ENCODE measurements at regions not wholly inside any gene's neighbourhood (a gene's known extent, or its start where the extent isn't known, plus 50 kb on each side); places are given as distances from the start of the nearest gene placed in this dataset.

DNA sequence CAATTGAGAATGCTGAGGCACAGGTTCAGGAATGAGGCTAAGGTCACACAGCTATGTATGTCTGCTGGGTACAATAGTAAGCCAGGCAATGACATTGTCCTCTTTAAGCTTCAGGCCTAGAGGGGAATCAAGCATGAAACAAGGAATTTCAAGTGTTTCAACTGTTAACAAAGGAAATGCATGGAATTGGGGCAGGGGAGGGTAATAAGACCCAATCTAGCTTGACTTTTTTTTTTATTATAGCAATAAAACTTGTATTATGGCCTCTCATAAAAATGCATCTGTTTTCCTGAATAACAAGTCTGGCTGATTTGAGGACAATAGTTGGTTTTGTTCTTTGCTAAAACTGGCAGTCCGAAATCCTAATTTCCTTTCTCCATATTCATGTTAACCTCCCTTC is 336.7 kb downstream of the CBLN4 start:
- no peak for DNase-seq (ENCODE audit: extremely low spot score)
- Histone ChIP-seq H3K27me3 (no peaks in the 10 kb centered on the region), H3K4me3 (no peak overlapping the region), H3K36me3 (no peaks in the 10 kb centered on the region), H3K4me1 (no peaks in the 10 kb centered on the region), H3K9me3 (no peaks in the 10 kb centered on the region), H3K27ac (replicated peaks in 1 of 4) (no peak overlapping the region)
- TF ChIP-seq POLR2A (IDR thresholded peaks at IDR 0.05; ENCODE audit: low read depth) (no peak), POLR2AphosphoS5 (IDR thresholded peaks at IDR 0.05) (no peak)
- TF ChIP-seq, protein P1, sequence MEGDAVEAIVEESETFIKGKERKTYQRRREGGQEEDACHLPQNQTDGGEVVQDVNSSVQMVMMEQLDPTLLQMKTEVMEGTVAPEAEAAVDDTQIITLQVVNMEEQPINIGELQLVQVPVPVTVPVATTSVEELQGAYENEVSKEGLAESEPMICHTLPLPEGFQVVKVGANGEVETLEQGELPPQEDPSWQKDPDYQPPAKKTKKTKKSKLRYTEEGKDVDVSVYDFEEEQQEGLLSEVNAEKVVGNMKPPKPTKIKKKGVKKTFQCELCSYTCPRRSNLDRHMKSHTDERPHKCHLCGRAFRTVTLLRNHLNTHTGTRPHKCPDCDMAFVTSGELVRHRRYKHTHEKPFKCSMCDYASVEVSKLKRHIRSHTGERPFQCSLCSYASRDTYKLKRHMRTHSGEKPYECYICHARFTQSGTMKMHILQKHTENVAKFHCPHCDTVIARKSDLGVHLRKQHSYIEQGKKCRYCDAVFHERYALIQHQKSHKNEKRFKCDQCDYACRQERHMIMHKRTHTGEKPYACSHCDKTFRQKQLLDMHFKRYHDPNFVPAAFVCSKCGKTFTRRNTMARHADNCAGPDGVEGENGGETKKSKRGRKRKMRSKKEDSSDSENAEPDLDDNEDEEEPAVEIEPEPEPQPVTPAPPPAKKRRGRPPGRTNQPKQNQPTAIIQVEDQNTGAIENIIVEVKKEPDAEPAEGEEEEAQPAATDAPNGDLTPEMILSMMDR (IDR thresholded peaks at IDR 0.05): no peak
- 76% methylated on average over 1 of the region's 1 CpG for WGBS
- intact Hi-C loops (cut with DNase I): no loop called here

DNA sequence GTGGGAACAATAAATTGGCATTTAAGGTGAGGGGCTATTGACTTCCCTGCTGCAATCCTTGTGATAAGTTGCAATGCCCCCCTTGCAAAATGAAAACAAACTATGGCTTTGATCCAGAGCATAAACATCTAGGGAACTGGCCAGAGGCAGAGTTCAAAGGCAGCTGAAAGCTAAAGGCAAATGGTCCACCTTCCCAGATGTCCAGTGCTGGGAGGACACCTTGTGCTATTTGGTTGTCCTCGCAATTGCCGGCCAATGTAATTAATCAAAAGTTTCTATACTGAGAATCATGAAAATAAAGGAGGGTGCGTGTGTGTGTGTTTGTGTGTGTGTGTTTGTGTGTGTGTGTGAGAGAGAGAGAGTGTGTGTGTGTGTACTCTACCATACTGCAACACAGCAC is 337.4 kb downstream of the CBLN4 start:
- no peak for DNase-seq (ENCODE audit: extremely low spot score)
- Histone ChIP-seq H3K4me3 (no peak overlapping the region), H3K36me3 (no peaks in the 10 kb centered on the region), H3K4me1 (no peaks in the 10 kb centered on the region), H3K27ac (replicated peaks in 1 of 4) (no peak overlapping the region), H3K27me3 (no peaks in the 10 kb centered on the region), H3K9me3 (no peaks in the 10 kb centered on the region)
- TF ChIP-seq POLR2A (IDR thresholded peaks at IDR 0.05; ENCODE audit: low read depth) (no peak), POLR2AphosphoS5 (IDR thresholded peaks at IDR 0.05) (no peak), EP300 (IDR thresholded peaks at IDR 0.05) (no peak)
- TF ChIP-seq, protein P1 (IDR thresholded peaks at IDR 0.05): no peak
- intact Hi-C loops (cut with DNase I): no loop called here
- WGBS: 73% methylated on average over 3 of the region's 3 CpGs

DNA sequence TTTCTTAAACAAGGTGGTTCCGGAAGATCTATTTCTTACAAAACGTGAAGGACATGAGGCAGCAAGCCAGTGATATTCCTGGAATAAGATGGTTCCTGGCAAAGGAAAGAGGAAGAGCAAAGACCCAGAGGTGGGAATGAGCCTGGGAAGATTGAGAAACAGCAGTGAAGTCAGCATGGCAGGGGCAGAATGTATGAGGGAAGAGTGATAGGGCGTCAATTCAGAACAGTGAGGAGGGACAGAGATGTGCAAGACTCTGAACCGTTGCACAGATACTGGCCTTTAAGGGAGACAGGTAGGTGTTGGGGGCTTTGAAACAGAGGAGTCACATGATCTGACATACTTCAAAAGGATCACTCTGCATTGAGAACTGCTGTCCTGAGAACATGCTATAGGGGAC is 338.3 kb downstream of the CBLN4 start:
- H3K4me1 ChIP-seq: no peaks in the 10 kb centered on the region
- H3K9me3 ChIP-seq: no peaks in the 10 kb centered on the region
- WGBS: 76% methylated on average over 4 of the region's 4 CpGs
- intact Hi-C loops (cut with DNase I): no loop called here
- H3K27me3 ChIP-seq: no peaks in the 10 kb centered on the region
- TF ChIP-seq EP300 (IDR thresholded peaks at IDR 0.05) (no peak), POLR2AphosphoS5 (IDR thresholded peaks at IDR 0.05) (no peak), POLR2A (IDR thresholded peaks at IDR 0.05; ENCODE audit: low read depth) (no peak)
- TF ChIP-seq, protein P1 (IDR thresholded peaks at IDR 0.05): no peak
- no peak overlapping the region for H3K4me3 ChIP-seq
- H3K36me3 ChIP-seq: no peaks in the 10 kb centered on the region
- H3K27ac ChIP-seq (replicated peaks in 1 of 4): no peak overlapping the region
- no peak for DNase-seq (ENCODE audit: extremely low spot score)

DNA sequence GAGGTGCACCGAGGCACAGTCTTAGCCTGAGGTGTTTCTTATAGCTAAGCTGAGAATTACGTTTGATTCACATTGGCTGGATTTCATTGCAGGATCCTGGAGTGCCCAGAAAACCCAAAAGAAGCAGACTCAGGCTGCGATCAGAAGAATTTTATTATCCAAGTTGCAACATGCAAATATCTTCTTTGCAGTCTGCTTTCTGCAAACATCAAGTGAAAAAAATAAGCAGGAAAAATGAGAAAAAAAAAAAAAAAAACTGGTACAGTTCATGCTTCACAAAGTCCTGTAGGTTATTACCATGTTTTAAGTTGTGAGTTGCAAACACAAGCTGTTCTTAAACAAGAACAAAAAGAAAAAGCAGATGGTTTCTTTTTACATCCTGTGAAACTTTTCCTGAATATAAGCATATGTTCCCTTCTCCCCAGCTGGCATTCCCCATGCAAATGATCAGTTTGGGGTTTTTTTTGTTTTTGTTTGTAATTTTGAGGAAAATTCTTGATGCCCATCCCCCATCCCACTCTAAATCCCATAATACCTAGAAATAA is 349.0 kb downstream of the CBLN4 start:
- Histone ChIP-seq H3K36me3 (no peaks in the 10 kb centered on the region), H3K4me3 (no peak overlapping the region), H3K27me3 (no peaks in the 10 kb centered on the region), H3K4me1 (no peaks in the 10 kb centered on the region), H3K9me3 (no peaks in the 10 kb centered on the region), H3K27ac (replicated peaks in 1 of 4) (no peak overlapping the region)
- WGBS: 65% methylated on average over 3 of the region's 3 CpGs
- TF ChIP-seq, protein P1 (IDR thresholded peaks at IDR 0.05): no peak
- TF ChIP-seq POLR2AphosphoS5 (IDR thresholded peaks at IDR 0.05): no peak
- TF ChIP-seq EP300 (IDR thresholded peaks at IDR 0.05): no peak
- no peak for TF ChIP-seq POLR2A (IDR thresholded peaks at IDR 0.05; ENCODE audit: low read depth)
- peak; percentile 21 for DNase-seq (ENCODE audit: extremely low spot score)
- intact Hi-C loops (cut with DNase I): no loop called here

All from esophagus muscularis mucosa (tissue), 4 donors.